SH-SY5Y (cell line): ENCODE measurements at regions not wholly inside any gene's neighbourhood (a gene's known extent, or its start where the extent isn't known, plus 50 kb on each side); places are given as distances from the start of the nearest gene placed in this dataset.

Source experiments
- GATA2 ChIP-seq: IDR thresholded peaks from 2 replicates; pipeline ENCODE4 v1.6.1; 2011; ENCODE audit warnings: mild to moderate bottlenecking, low read depth, low read length
- GATA3 ChIP-seq: IDR thresholded peaks from 2 replicates; pipeline ENCODE4 v1.6.1; 2011; ENCODE audit warnings: low read depth, mild to moderate bottlenecking, low read length, moderate library complexity

- TF ChIP-seq GATA3 (no peak), GATA2 (no peak)
Measured at GRCh38 chr13:99143904-99144303, 56.8 kb upstream of the UBAC2 start.
